ENCODE measurements at regions not wholly inside any gene's neighbourhood (a gene's known extent, or its start where the extent isn't known, plus 50 kb on each side); places are given as distances from the start of the nearest gene placed in this dataset.

- TF ChIP-seq POLR2A (IDR thresholded peaks at IDR 0.05; ENCODE audit: low read depth, low read length) (no peak), POLR2AphosphoS5 (IDR thresholded peaks at IDR 0.05; ENCODE audit: low read depth, low read length) (no peak), POU2F2 (IDR thresholded peaks at IDR 0.05; ENCODE audit: low read depth, low read length) (no peak), TAF1 (IDR thresholded peaks at IDR 0.05; ENCODE audit: low read depth, low read length) (no peak), PAX5 (IDR thresholded peaks at IDR 0.05; ENCODE audit: insufficient read depth, low read length, severe bottlenecking) (no peak), SPI1 (IDR thresholded peaks at IDR 0.05; ENCODE audit: low read depth, low read length) (no peak)
Measured at GRCh38 chr14:22188318-22188717, 400.7 kb downstream of the DAD1 start.
